ENCODE measurements at regions not wholly inside any gene's neighbourhood (a gene's known extent, or its start where the extent isn't known, plus 50 kb on each side); places are given as distances from the start of the nearest gene placed in this dataset.

GRCh38 chr1:99131546-99131945 is 126.9 kb upstream of the PLPPR5 start:
- H3K9me2 ChIP-seq (replicated peaks; ENCODE audit: control insufficient read depth, low read length) = no peaks in the 10 kb centered on the region
- H3K9me3 ChIP-seq (ENCODE audit: control insufficient read depth, insufficient read depth, low read length) = no peaks in the 10 kb centered on the region
- H4K20me1 ChIP-seq (ENCODE audit: control insufficient read depth, insufficient read depth, low read depth, low read length) = no peaks in the 10 kb centered on the region
- H3K36me3 ChIP-seq (ENCODE audit: control insufficient read depth, low read length) = no peaks in the 10 kb centered on the region
- H3K27me3 ChIP-seq (ENCODE audit: control insufficient read depth, low read length) = no peaks in the 10 kb centered on the region
- H3K4me1 ChIP-seq (ENCODE audit: control insufficient read depth, low read length) = no peaks in the 10 kb centered on the region
- no peaks in the 10 kb centered on the region for H3F3A ChIP-seq (ENCODE audit: control insufficient read depth, insufficient read depth)
- H3K4me3 ChIP-seq (ENCODE audit: low read length) = no peak overlapping the region
- no peak overlapping the region for H3K4me2 ChIP-seq (ENCODE audit: low read length)
- H3K79me2 ChIP-seq (ENCODE audit: control insufficient read depth, low read length) = no peaks in the 10 kb centered on the region
- no peak overlapping the region for H3K27ac ChIP-seq (ENCODE audit: low read depth, low read length)
- TF ChIP-seq EZH2phosphoT487 (IDR thresholded peaks at IDR 0.05; ENCODE audit: borderline replicate concordance, low read length) = no peak
- no peak for TF ChIP-seq CTCF (IDR thresholded peaks at IDR 0.05; ENCODE audit: low read depth, low read length, poor library complexity, severe bottlenecking)

- Histone ChIP-seq H3K79me2 (ENCODE audit: control insufficient read depth, low read length) (no peaks in the 10 kb centered on the region), H3K4me3 (ENCODE audit: low read length) (no peak overlapping the region), H4K20me1 (ENCODE audit: control insufficient read depth, insufficient read depth, low read depth, low read length) (no peaks in the 10 kb centered on the region), H3K9me2 (replicated peaks; ENCODE audit: control insufficient read depth, low read length) (no peaks in the 10 kb centered on the region), H3K27me3 (ENCODE audit: control insufficient read depth, low read length) (no peaks in the 10 kb centered on the region), H3F3A (ENCODE audit: control insufficient read depth, insufficient read depth) (no peaks in the 10 kb centered on the region), H3K4me1 (ENCODE audit: control insufficient read depth, low read length) (no peaks in the 10 kb centered on the region), H3K27ac (ENCODE audit: low read depth, low read length) (no peak overlapping the region), H3K9me3 (ENCODE audit: control insufficient read depth, insufficient read depth, low read length) (peaks cover 4% of the 10 kb centered on the region; the same call in 1 of the 2 replicates), H3K4me2 (ENCODE audit: low read length) (no peak overlapping the region), H3K36me3 (ENCODE audit: control insufficient read depth, low read length) (no peaks in the 10 kb centered on the region)
- TF ChIP-seq CTCF (IDR thresholded peaks at IDR 0.05; ENCODE audit: low read depth, low read length, poor library complexity, severe bottlenecking) = no peak
- TF ChIP-seq EZH2phosphoT487 (IDR thresholded peaks at IDR 0.05; ENCODE audit: borderline replicate concordance, low read length) = no peak
Observed at GRCh38 chr1:99133756-99134500, 129.3 kb upstream of the PLPPR5 start.

GRCh38 chr1:99137554-99138206 is 126.6 kb upstream of the PLPPR4 start:
- Histone ChIP-seq H3K4me3 (ENCODE audit: low read length) (no peak overlapping the region), H3F3A (ENCODE audit: control insufficient read depth, insufficient read depth) (no peaks in the 10 kb centered on the region), H3K36me3 (ENCODE audit: control insufficient read depth, low read length) (no peaks in the 10 kb centered on the region)

More at GRCh38 chr1:99137554-99138206, 126.6 kb upstream of the PLPPR4 start:
- Histone ChIP-seq H3K4me2 (ENCODE audit: low read length) (no peak overlapping the region), H4K20me1 (ENCODE audit: control insufficient read depth, insufficient read depth, low read depth, low read length) (no peaks in the 10 kb centered on the region), H3K27me3 (ENCODE audit: control insufficient read depth, low read length) (no peaks in the 10 kb centered on the region), H3K79me2 (ENCODE audit: control insufficient read depth, low read length) (no peaks in the 10 kb centered on the region), H3K9me3 (ENCODE audit: control insufficient read depth, insufficient read depth, low read length) (peaks cover 4% of the 10 kb centered on the region; the same call in 1 of the 2 replicates), H3K9me2 (replicated peaks; ENCODE audit: control insufficient read depth, low read length) (no peaks in the 10 kb centered on the region), H3K27ac (ENCODE audit: low read depth, low read length) (no peak overlapping the region), H3K4me1 (ENCODE audit: control insufficient read depth, low read length) (no peaks in the 10 kb centered on the region)
- TF ChIP-seq CTCF (IDR thresholded peaks at IDR 0.05; ENCODE audit: low read depth, low read length, poor library complexity, severe bottlenecking) (no peak), EZH2phosphoT487 (IDR thresholded peaks at IDR 0.05; ENCODE audit: borderline replicate concordance, low read length) (no peak)
